Tibial artery (tissue), 4 donors: ENCODE measurements at regions not wholly inside any gene's neighbourhood (a gene's known extent, or its start where the extent isn't known, plus 50 kb on each side); places are given as distances from the start of the nearest gene placed in this dataset.

Experiments
- DNase-seq, 2 donors: peaks; one replicate each; pipeline ENCODE4 v3.0.0-alpha.2; 2019
- H3K27ac ChIP-seq, 2 donors: fragments of 200-600 bp; sonication (generic) in 1 of 2; 1 replicate in 1 of 2; 2 replicates in 1 of 2; pipeline ENCODE4 v1.5.1; 2018 to 2019; ENCODE audit warnings: mild to moderate bottlenecking in 1 of 2
- H3K27me3 ChIP-seq, 2 donors: fragments of 200-600 bp; sonication (generic) in 1 of 2; one replicate each; pipeline versions ENCODE4 v1.5.1 to v1.6.0; 2016 to 2019
- H3K36me3 ChIP-seq, 3 donors: fragments of 200-600 bp; sonication (generic) in 2 of 3; one replicate each; pipeline ENCODE4 v1.5.1; 2016 to 2019; ENCODE audit warnings: mild to moderate bottlenecking in 2 of 3
- H3K4me1 ChIP-seq, 4 donors: fragments of 200-600 bp; sonication (generic) in 2 of 4; 1 replicate in 3 of 4; 2 replicates in 1 of 4; pipeline ENCODE4 v1.5.1; 2016 to 2019
- H3K4me3 ChIP-seq, 2 donors: fragments of 200-600 bp; sonication (generic) in 1 of 2; 1 replicate in 1 of 2; 2 replicates in 1 of 2; pipeline ENCODE4 v1.5.1; 2018 to 2019; ENCODE audit warnings: mild to moderate bottlenecking in 2 of 2
- H3K9me3 ChIP-seq, 3 donors: fragments of 200-600 bp; sonication (generic) in 1 of 3; one replicate each; pipeline ENCODE4 v1.5.1; 2016 to 2019
- CTCF ChIP-seq, 2 experiments: fragments of 200-600 bp in 1 of 2; fragments of 450-650 bp in 1 of 2; IDR thresholded peaks; one replicate each; pipeline ENCODE4 v1.5.1; 2017 to 2019; ENCODE audit warnings: antibody characterized with exemption in 2 of 2, mild to moderate bottlenecking in 1 of 2, moderate library complexity in 1 of 2
- intact Hi-C: fragments of 100-400 bp; cut with DNase I; formaldehyde crosslinking; loops from one replicate; pipeline ENCODE4 v1.15.0; 2023; ENCODE audit warnings: low total_unique reads

- no peak for TF ChIP-seq CTCF (IDR thresholded peaks at IDR 0.05)
- intact Hi-C loops, result no loop called here
- Histone ChIP-seq H3K4me3 (no peak overlapping the region), H3K36me3 (no peaks in the 10 kb centered on the region), H3K27me3 (no peaks in the 10 kb centered on the region), H3K4me1 (no peaks in the 10 kb centered on the region), H3K27ac (no peak overlapping the region), H3K9me3 (no peaks in the 10 kb centered on the region)
- no peak for DNase-seq
These were observed 176.3 kb downstream of the TMEM161B start for GRCh38 chr5:88092358-88092757.

DNA sequence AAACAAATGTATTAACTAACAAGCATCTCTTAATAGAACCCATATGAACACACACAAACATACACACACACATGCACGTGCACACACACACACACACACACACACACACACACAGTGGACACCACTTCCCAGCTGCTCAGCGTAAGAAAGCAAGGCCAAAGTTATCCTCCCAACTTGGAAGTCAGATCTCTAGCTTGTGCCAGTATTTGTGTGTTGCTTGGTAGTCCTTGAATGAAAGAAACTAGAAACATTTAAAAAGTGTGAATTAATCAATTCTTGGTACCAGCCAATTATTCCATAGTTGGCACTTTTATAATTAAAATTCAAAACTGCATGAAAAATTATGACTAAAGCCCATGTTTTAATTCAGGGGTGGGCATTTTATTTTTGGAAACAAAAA is 178.1 kb downstream of the TMEM161B start:
- H3K27me3 ChIP-seq, result no peaks in the 10 kb centered on the region
- H3K9me3 ChIP-seq, result no peaks in the 10 kb centered on the region
- no peak overlapping the region for H3K4me3 ChIP-seq
- no peak for DNase-seq
- no peak overlapping the region for H3K27ac ChIP-seq
- intact Hi-C loops, result no loop called here
- H3K4me1 ChIP-seq, result no peaks in the 10 kb centered on the region
- no peaks in the 10 kb centered on the region for H3K36me3 ChIP-seq
- no peak for TF ChIP-seq CTCF (IDR thresholded peaks at IDR 0.05)

DNA sequence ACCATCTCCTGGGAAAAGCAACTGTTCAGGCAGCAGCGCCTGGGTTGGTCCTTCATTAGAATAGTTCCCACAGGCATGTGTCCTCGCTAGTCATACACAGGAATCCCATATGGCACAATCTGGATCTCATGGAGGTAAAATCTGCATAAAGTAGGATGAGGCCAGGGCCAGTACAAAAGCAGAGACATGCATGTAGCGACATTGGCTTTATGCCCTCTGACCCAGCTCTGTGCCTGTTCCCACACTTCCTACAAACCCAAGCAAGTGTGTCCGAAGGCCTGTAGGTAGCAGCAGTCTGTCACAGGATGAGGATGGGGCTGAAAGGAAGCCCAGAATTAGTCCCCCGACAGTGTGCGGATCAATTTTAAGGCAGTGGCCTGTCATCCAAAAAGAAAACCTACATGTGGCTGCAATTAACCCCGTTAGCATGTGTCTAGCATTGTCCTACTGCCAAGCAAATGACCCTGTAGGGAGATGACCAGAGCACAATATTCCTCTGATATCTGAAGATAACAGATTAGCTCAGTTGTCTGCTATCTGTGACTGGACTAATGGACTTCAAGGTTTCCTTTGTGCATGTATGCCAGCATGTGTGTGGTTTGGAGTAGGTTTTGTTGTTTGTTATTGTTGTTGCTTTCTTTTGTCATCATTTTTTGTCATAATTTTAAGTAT is 178.8 kb downstream of the TMEM161B start:
- no peak for TF ChIP-seq CTCF (IDR thresholded peaks at IDR 0.05)
- no peak for DNase-seq
- Histone ChIP-seq H3K9me3 (no peaks in the 10 kb centered on the region), H3K4me1 (no peaks in the 10 kb centered on the region), H3K27me3 (no peaks in the 10 kb centered on the region), H3K36me3 (no peaks in the 10 kb centered on the region), H3K27ac (no peak overlapping the region), H3K4me3 (no peak overlapping the region)
- intact Hi-C loops, result no loop called here

DNA sequence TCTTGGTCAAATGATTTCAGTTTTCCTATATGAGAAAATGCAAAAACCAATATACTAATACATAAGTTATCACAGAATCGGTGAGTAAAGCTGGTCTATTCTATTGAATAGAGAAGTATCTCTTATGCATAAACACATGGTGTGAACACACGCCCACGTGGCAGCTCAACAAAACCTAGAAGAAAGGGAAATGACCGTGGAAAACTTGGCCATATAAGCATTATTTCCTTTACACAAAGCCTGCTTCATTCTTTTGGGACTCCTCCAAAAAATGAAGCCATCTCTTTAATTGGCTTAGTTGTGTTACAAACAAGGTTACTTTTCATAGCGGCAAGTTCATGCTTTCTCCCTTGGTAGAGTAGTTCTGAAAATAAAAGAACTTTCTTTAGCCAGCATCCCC is 183.2 kb downstream of the TMEM161B start:
- no peak for DNase-seq
- no peaks in the 10 kb centered on the region for H3K9me3 ChIP-seq
- H3K4me3 ChIP-seq, result no peak overlapping the region
- no peak for TF ChIP-seq CTCF (IDR thresholded peaks at IDR 0.05)
- intact Hi-C loops, result no loop called here
- no peaks in the 10 kb centered on the region for H3K36me3 ChIP-seq
- no peaks in the 10 kb centered on the region for H3K27me3 ChIP-seq
- H3K4me1 ChIP-seq, result no peaks in the 10 kb centered on the region
- no peak overlapping the region for H3K27ac ChIP-seq

DNA sequence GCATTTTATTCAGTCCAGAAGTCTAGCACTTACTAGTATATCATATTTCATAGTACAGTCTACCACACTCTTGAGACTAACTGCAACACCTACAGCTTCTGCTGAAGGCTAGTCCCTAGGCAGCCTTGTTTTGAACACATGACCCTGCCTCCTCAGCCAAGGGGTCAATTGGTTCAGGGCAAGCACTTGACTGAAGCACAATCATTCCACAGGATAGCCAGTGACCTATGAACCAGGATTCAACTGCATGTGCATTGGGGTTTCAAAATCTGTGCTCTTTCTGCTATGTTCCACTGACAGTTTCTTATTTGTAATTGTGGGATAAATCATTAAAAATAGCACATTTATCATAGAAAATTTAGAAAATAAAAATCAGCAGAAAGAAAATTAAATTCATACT is 186.8 kb downstream of the TMEM161B start:
- TF ChIP-seq CTCF (IDR thresholded peaks at IDR 0.05), result no peak
- Histone ChIP-seq H3K27me3 (no peaks in the 10 kb centered on the region), H3K9me3 (no peaks in the 10 kb centered on the region), H3K27ac (no peak overlapping the region), H3K4me3 (no peak overlapping the region), H3K36me3 (no peaks in the 10 kb centered on the region), H3K4me1 (no peaks in the 10 kb centered on the region)
- intact Hi-C loops, result no loop called here
- no peak for DNase-seq

- no peaks in the 10 kb centered on the region for H3K4me1 ChIP-seq
- no peak overlapping the region for H3K27ac ChIP-seq
- DNase-seq, result no peak
- H3K4me3 ChIP-seq, result no peak overlapping the region
- intact Hi-C loops, result no loop called here
- H3K9me3 ChIP-seq, result peaks cover 0 to 10% (median 9%) of the 10 kb centered on the region in 3 donors
- no peak for TF ChIP-seq CTCF (IDR thresholded peaks at IDR 0.05)
- no peaks in the 10 kb centered on the region for H3K36me3 ChIP-seq
- H3K27me3 ChIP-seq, result no peaks in the 10 kb centered on the region
These were observed 204.8 kb downstream of the TMEM161B start for GRCh38 chr5:88063813-88064212.
